Neuronal stem cell (in vitro differentiated cells): ENCODE measurements at regions not wholly inside any gene's neighbourhood (a gene's known extent, or its start where the extent isn't known, plus 50 kb on each side); places are given as distances from the start of the nearest gene placed in this dataset.

Experiments
- DNase-seq: peaks from one replicate; pipeline ENCODE4 v3.0.0-alpha.2; 2013; ENCODE audit warnings: low spot score
- H2AFZ ChIP-seq: one replicate; pipeline ENCODE4 v1.6.1; 2013; ENCODE audit warnings: mild to moderate bottlenecking, low read length, inconsistent platforms
- H2AK5ac ChIP-seq: 2 replicates; pipeline ENCODE4 v1.6.1; 2013; ENCODE audit warnings: low read depth, mild to moderate bottlenecking, inconsistent platforms, low read length, moderate library complexity, mixed read lengths
- H2BK120ac ChIP-seq: 2 replicates; pipeline ENCODE4 v1.6.1; 2013; ENCODE audit warnings: low read depth, mild to moderate bottlenecking, inconsistent platforms, low read length, moderate library complexity, mixed read lengths
- H2BK12ac ChIP-seq: one replicate; pipeline ENCODE4 v1.6.1; 2013; ENCODE audit warnings: low read length, inconsistent platforms
- H2BK15ac ChIP-seq: 2 replicates; pipeline ENCODE4 v1.6.1; 2013; ENCODE audit warnings: mild to moderate bottlenecking, low read length, inconsistent platforms, mixed read lengths
- H2BK5ac ChIP-seq: one replicate; pipeline ENCODE4 v1.6.1; 2013; ENCODE audit warnings: inconsistent platforms, mild to moderate bottlenecking, low read length, moderate library complexity
- H3K14ac ChIP-seq: one replicate; pipeline ENCODE4 v1.6.1; 2013; ENCODE audit warnings: low read length, inconsistent platforms
- H3K18ac ChIP-seq: 2 replicates; pipeline ENCODE4 v1.6.1; 2013; ENCODE audit warnings: low read length, inconsistent platforms
- H3K23ac ChIP-seq: 2 replicates; pipeline ENCODE4 v1.6.1; 2013; ENCODE audit warnings: low read depth, mild to moderate bottlenecking, mixed read lengths, low read length, inconsistent platforms; ENCODE audit not compliant: poor library complexity
- H3K27ac ChIP-seq: replicated peaks from 3 replicates; pipeline ENCODE4 v1.5.1; 2013; ENCODE audit warnings: low read length, inconsistent platforms
- H3K27me3 ChIP-seq, 3 experiments: 2 replicates each; pipeline ENCODE4 v1.6.1; 2013; ENCODE audit warnings: low read length in 3 of 3, mild to moderate bottlenecking in 2 of 3, inconsistent platforms in 1 of 3, low read depth in 1 of 3, mixed read lengths in 1 of 3, moderate library complexity in 1 of 3; ENCODE audit not compliant: control insufficient read depth in 3 of 3, insufficient read depth in 3 of 3
- H3K36me3 ChIP-seq, 2 donors: replicated peaks in 1 of 2; 2 replicates each; pipeline ENCODE4 v1.6.1; 2013; ENCODE audit warnings: low read length in 2 of 2; ENCODE audit not compliant: control insufficient read depth in 2 of 2, insufficient read depth in 2 of 2
- H3K4ac ChIP-seq: 2 replicates; pipeline ENCODE4 v1.6.1; 2013; ENCODE audit warnings: inconsistent platforms, mild to moderate bottlenecking, low read length, moderate library complexity
- H3K4me1 ChIP-seq, 2 donors: 1 replicate in 1 of 2; 2 replicates in 1 of 2; pipeline ENCODE4 v1.6.1; 2013; ENCODE audit warnings: low read length in 2 of 2, low read depth in 1 of 2; ENCODE audit not compliant: control insufficient read depth in 2 of 2, insufficient read depth in 1 of 2
- H3K4me2 ChIP-seq: one replicate; pipeline ENCODE4 v1.6.1; 2013; ENCODE audit warnings: mild to moderate bottlenecking, low read length, inconsistent platforms; ENCODE audit not compliant: insufficient read depth, poor library complexity, severe bottlenecking
- H3K4me3 ChIP-seq, 2 donors: 2 replicates each; pipeline ENCODE4 v1.5.1; 2013; ENCODE audit warnings: low read length in 2 of 2, mild to moderate bottlenecking in 2 of 2, inconsistent platforms in 1 of 2, moderate library complexity in 1 of 2
- H3K79me1 ChIP-seq: one replicate; pipeline ENCODE4 v1.6.1; 2013; ENCODE audit warnings: low read depth, mild to moderate bottlenecking, inconsistent platforms, low read length, moderate library complexity
- H3K9ac ChIP-seq: one replicate; pipeline ENCODE4 v1.6.1; 2013; ENCODE audit warnings: mild to moderate bottlenecking, low read depth, low read length, inconsistent platforms; ENCODE audit not compliant: poor library complexity
- H3K9me3 ChIP-seq, 2 donors: replicated peaks in 1 of 2; 2 replicates each; pipeline versions ENCODE3 to v1.6.1; 2013; ENCODE audit warnings: low read length in 2 of 2, mild to moderate bottlenecking in 2 of 2, inconsistent platforms in 1 of 2, low read depth in 1 of 2, mixed read lengths in 1 of 2, moderate library complexity in 1 of 2; ENCODE audit not compliant: control insufficient read depth in 2 of 2, insufficient read depth in 1 of 2
- H4K8ac ChIP-seq: one replicate; pipeline ENCODE4 v1.6.1; 2013; ENCODE audit warnings: low read depth, mild to moderate bottlenecking, inconsistent platforms, low read length, moderate library complexity
- H4K91ac ChIP-seq: one replicate; pipeline ENCODE4 v1.6.1; 2013; ENCODE audit warnings: low read length, low read depth, mild to moderate bottlenecking, inconsistent platforms; ENCODE audit not compliant: poor library complexity
- WGBS, 2 donors: extraction: QIAGEN DNeasy Blood & Tissue Kit; methylation state at CpG; one replicate each; pipeline ENCODE4 v1.1.7; 2013; ENCODE audit warnings: missing lambda C conversion rate in 2 of 2, mixed read lengths in 1 of 2; ENCODE audit not compliant: insufficient read length in 2 of 2, insufficient replicate concordance in 1 of 2; ENCODE audit errors: extremely low coverage in 2 of 2; 5-methylcytosine and 5-hydroxymethylcytosine counted together

GRCh38 chr16:59044616-59045015 is 310.5 kb upstream of the GOT2 start:
- H2BK12ac ChIP-seq, result no peak overlapping the region
- H2BK5ac ChIP-seq, result no peak overlapping the region
- no peaks in the 10 kb centered on the region for H3K9me3 ChIP-seq
- no peak overlapping the region for H3K4me3 ChIP-seq
- H4K8ac ChIP-seq, result no peak overlapping the region
- no peak overlapping the region for H2BK120ac ChIP-seq
- no peak overlapping the region for H3K27ac ChIP-seq
- no peaks in the 10 kb centered on the region for H3K36me3 ChIP-seq
- H4K91ac ChIP-seq, result no peak overlapping the region
- H2BK15ac ChIP-seq, result no peak overlapping the region
- H3K27me3 ChIP-seq, result no peaks in the 10 kb centered on the region
- no peak overlapping the region for H3K9ac ChIP-seq
- no peak overlapping the region for H3K23ac ChIP-seq
- no peak overlapping the region for H2AK5ac ChIP-seq
- no peak overlapping the region for H3K4me2 ChIP-seq
- H3K79me1 ChIP-seq, result no peaks in the 10 kb centered on the region
- no peak overlapping the region for H3K18ac ChIP-seq
- no peak overlapping the region for H3K4ac ChIP-seq
- H2AFZ ChIP-seq, result no peak overlapping the region
- no peak for DNase-seq
- H3K14ac ChIP-seq, result no peak overlapping the region
- H3K4me1 ChIP-seq, result peaks cover 0 to 3% of the 10 kb centered on the region in 2 donors

DNA sequence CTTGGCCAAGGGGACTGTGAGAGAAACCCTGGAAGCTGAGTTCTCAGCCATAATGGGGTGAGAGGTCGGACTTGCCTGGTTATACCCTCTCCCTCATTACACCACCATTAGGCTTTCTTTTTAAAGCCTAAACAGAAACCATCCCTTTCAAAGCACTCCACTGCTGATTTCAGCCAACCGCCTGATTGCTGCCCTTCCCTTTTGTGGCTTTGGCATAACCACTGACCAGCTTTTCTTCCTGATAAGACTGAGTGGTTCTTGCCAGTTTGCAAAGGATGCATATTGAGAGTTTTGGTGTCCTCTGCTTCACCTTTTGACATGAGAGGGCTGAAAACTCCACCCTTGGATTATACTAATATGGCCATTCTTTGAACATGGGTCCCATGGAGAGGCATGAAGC is 308.2 kb upstream of the GOT2 start:
- H3K9me3 ChIP-seq, result no peaks in the 10 kb centered on the region
- no peak overlapping the region for H2BK120ac ChIP-seq
- H3K18ac ChIP-seq, result no peak overlapping the region
- no peaks in the 10 kb centered on the region for H3K36me3 ChIP-seq
- no peak overlapping the region for H2AFZ ChIP-seq
- no peak overlapping the region for H2BK12ac ChIP-seq
- no peak for DNase-seq
- H3K79me1 ChIP-seq, result no peaks in the 10 kb centered on the region
- peaks cover 0 to 3% of the 10 kb centered on the region in 2 donors for H3K4me1 ChIP-seq
- no CpG with 5 or more reads among the region's 2 CpGs for WGBS, 2 donors
- H3K4ac ChIP-seq, result no peak overlapping the region
- H2BK5ac ChIP-seq, result no peak overlapping the region
- H4K8ac ChIP-seq, result no peak overlapping the region
- H3K27me3 ChIP-seq, result no peaks in the 10 kb centered on the region
- no peak overlapping the region for H3K4me2 ChIP-seq
- H3K14ac ChIP-seq, result no peak overlapping the region
- no peak overlapping the region for H2AK5ac ChIP-seq
- no peak overlapping the region for H2BK15ac ChIP-seq
- no peak overlapping the region for H4K91ac ChIP-seq
- no peak overlapping the region for H3K23ac ChIP-seq
- no peak overlapping the region for H3K4me3 ChIP-seq
- no peak overlapping the region for H3K9ac ChIP-seq
- no peak overlapping the region for H3K27ac ChIP-seq

DNA sequence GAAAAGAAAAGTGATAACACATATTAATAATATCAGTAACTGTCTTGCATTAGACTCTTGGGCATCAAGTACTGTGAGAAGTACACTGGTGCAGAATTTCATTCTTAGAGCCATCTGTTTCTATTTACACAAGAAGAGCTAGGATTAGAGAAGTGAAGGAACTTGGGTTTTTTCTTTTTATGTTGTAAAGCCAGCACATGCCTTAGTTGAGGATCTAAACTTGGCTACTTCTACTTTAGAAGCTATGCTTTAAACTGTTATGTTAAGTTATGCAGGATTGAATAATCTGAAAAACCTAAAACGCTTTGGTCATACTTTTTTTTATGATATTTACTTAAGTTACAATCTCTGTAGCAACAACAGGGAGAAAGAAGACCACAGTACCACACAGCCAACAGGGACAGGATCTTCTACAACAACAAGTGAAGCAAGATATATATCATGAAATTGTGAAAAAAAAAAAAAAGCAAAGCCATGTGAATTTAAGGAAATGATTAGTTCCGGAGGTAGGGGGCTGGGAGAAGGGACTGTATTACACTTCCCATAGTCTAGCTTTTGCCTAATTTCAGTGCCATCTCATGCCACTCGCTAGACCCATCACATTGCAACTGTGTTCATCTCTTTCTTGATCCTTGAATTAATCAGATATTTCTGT is 305.1 kb upstream of the GOT2 start:
- Histone ChIP-seq H3K4me3 (no peak overlapping the region), H3K4me1 (peaks cover 0 to 3% of the 10 kb centered on the region in 2 donors), H3K9ac (no peak overlapping the region), H2BK5ac (no peak overlapping the region), H3K4ac (no peak overlapping the region), H2AFZ (no peak overlapping the region), H3K23ac (no peak overlapping the region), H3K36me3 (no peaks in the 10 kb centered on the region), H3K79me1 (no peaks in the 10 kb centered on the region), H3K4me2 (no peak overlapping the region), H3K9me3 (peaks cover 0 to 2% of the 10 kb centered on the region in 2 donors), H2BK12ac (no peak overlapping the region), H2BK15ac (no peak overlapping the region), H3K18ac (no peak overlapping the region), H3K27ac (no peak overlapping the region), H2BK120ac (no peak overlapping the region), H4K91ac (no peak overlapping the region), H2AK5ac (no peak overlapping the region), H3K14ac (no peak overlapping the region), H4K8ac (no peak overlapping the region), H3K27me3 (no peaks in the 10 kb centered on the region)
- WGBS, 2 donors, result no CpG with 5 or more reads among the region's 3 CpGs
- DNase-seq, result no peak

GRCh38 chr16:59030923-59031485 is 296.9 kb upstream of the GOT2 start:
- DNase-seq, result no peak
- H4K8ac ChIP-seq, result no peak overlapping the region
- no peak overlapping the region for H3K18ac ChIP-seq
- no peak overlapping the region for H3K4ac ChIP-seq
- H3K9me3 ChIP-seq, result peaks cover 0 to 2% of the 10 kb centered on the region in 2 donors
- H2BK12ac ChIP-seq, result no peak overlapping the region
- no peaks in the 10 kb centered on the region for H3K27me3 ChIP-seq
- H3K36me3 ChIP-seq, result no peaks in the 10 kb centered on the region
- no CpG with 5 or more reads among the region's 6 CpGs for WGBS, 2 donors
- no peak overlapping the region for H2AFZ ChIP-seq
- H4K91ac ChIP-seq, result no peak overlapping the region
- H3K27ac ChIP-seq, result no peak overlapping the region
- no peak overlapping the region for H3K4me2 ChIP-seq
- no peak overlapping the region for H2AK5ac ChIP-seq
- H3K9ac ChIP-seq, result no peak overlapping the region
- H2BK5ac ChIP-seq, result no peak overlapping the region
- no peak overlapping the region for H3K23ac ChIP-seq
- no peaks in the 10 kb centered on the region for H3K79me1 ChIP-seq
- H3K4me3 ChIP-seq, result no peak overlapping the region
- no peak overlapping the region for H2BK120ac ChIP-seq
- no peak overlapping the region for H3K14ac ChIP-seq
- no peaks in the 10 kb centered on the region for H3K4me1 ChIP-seq
- H2BK15ac ChIP-seq, result no peak overlapping the region
